HL-60 (cell line): ENCODE measurements at regions not wholly inside any gene's neighbourhood (a gene's known extent, or its start where the extent isn't known, plus 50 kb on each side); places are given as distances from the start of the nearest gene placed in this dataset.

ENCODE experiments used
- DNase-seq, 2 experiments: peaks; one replicate each; pipeline ENCODE4 v3.0.0-alpha.2; 2010 to 2020; ENCODE audit warnings: low read depth in 1 of 2, low spot score in 1 of 2
- H3K27ac ChIP-seq: fragments of 250-450 bp; sonication (Bioruptor Pico); replicated peaks from 2 replicates; pipeline ENCODE4 v1.5.1; 2020; ENCODE audit warnings: mild to moderate bottlenecking, moderate library complexity
- H3K27me3 ChIP-seq: fragments of 250-450 bp; sonication (Bioruptor Pico); 2 replicates; pipeline ENCODE4 v1.5.1; 2021; ENCODE audit warnings: mild to moderate bottlenecking, moderate library complexity; ENCODE audit not compliant: insufficient read depth, poor library complexity, severe bottlenecking
- H3K4me3 ChIP-seq: replicated peaks from 2 replicates; pipeline ENCODE4 v1.5.1; 2011; ENCODE audit warnings: mild to moderate bottlenecking, control low read depth, low read length; ENCODE audit not compliant: insufficient read depth
- CTCF ChIP-seq: IDR thresholded peaks from one replicate; pipeline ENCODE4 v1.5.1; 2011; ENCODE audit warnings: low read length, control low read depth, inconsistent platforms; ENCODE audit not compliant: insufficient read depth
- GABPA ChIP-seq: IDR thresholded peaks from 2 replicates; pipeline ENCODE4 v1.6.1; 2012; ENCODE audit warnings: low read depth
- POLR2AphosphoS5 ChIP-seq: IDR thresholded peaks from 2 replicates; pipeline ENCODE4 v1.6.1; 2012; ENCODE audit warnings: low read depth
- REST ChIP-seq: IDR thresholded peaks from 2 replicates; pipeline ENCODE4 v1.6.1; 2012; ENCODE audit warnings: low read depth; ENCODE audit not compliant: insufficient replicate concordance
- SPI1 ChIP-seq: IDR thresholded peaks from 2 replicates; pipeline ENCODE4 v1.6.1; 2012; ENCODE audit warnings: low read depth, mild to moderate bottlenecking, borderline replicate concordance

- DNase-seq, result no peak
- no peak for TF ChIP-seq CTCF
- TF ChIP-seq SPI1, result no peak
- TF ChIP-seq GABPA, result no peak
- no peak for TF ChIP-seq REST
- TF ChIP-seq POLR2AphosphoS5, result no peak
- no peak overlapping the region for H3K4me3 ChIP-seq
- no peak overlapping the region for H3K27ac ChIP-seq
- H3K27me3 ChIP-seq, result no peaks in the 10 kb centered on the region
Observed at GRCh38 chr10:83252596-83252995, 886.7 kb upstream of the GHITM start.

DNA sequence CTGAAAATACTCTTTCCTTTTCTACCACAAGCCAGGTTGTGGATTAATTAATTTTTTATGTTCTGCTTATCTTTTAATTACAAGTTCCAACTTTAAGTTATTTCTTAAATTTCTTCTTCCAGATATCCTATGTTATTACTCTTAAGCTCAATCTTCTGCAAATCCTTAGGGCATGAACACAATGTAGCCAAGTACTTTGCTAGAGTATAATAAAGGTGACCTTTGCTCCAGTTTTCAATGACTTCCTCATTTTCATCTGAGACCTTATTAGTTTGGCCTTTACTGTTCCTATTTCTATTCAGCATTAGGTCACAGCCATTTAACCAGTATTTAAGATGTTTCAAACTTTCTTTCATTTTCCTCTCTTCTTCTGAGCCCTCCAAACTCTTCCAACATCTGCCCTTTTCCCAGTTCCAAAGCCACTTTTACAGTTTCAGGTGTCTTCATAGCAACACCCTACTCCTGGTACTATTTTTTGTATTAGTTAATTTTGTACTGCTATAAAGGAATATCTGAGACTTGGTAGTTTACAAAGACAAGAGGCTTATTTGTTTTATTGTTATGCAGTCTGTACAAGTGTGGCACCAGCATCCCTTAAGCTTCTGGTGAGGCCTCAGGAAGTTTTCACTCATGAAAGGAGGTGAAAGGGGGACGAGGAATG is 886.2 kb upstream of the GHITM start:
- DNase-seq, result no peak
- TF ChIP-seq CTCF (no peak), SPI1 (peak; percentile 27; the same call in 1 of the 2 replicates), REST (no peak)
- no peak overlapping the region for H3K4me3 ChIP-seq

DNA sequence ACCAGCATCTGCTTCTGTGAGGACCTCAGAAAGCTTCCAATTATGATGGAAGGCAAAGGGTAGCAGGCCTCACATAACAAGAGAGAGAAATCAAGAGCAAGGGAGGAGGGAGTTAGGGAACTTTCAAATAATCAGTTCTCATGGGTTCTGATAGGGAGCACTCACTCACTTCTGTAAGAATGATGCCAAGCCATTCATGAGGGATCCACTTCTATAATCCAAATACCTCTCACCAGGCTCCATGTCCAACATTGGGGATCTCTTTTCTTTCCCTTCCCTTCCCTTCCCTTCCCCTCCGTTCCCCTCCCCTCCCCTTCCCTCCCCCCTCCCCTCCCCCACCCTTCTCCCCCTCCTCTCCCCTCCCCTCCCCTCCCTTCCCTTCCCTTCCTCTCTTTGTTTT is 884.6 kb upstream of the GHITM start:
- Histone ChIP-seq H3K4me3 (no peak overlapping the region), H3K27me3 (no peaks in the 10 kb centered on the region)
- TF ChIP-seq CTCF, result no peak
- no peak for TF ChIP-seq POLR2AphosphoS5
- no peak for TF ChIP-seq REST
- TF ChIP-seq GABPA, result no peak
- no peak for TF ChIP-seq SPI1

More for the DNA sequence above, 886.2 kb upstream of the GHITM start:
- no peak overlapping the region for H3K27ac ChIP-seq
- H3K27me3 ChIP-seq, result no peaks in the 10 kb centered on the region

More for the DNA sequence above, 884.6 kb upstream of the GHITM start:
- H3K27ac ChIP-seq, result no peak overlapping the region
- no peak for DNase-seq
